ENCODE measurements at regions not wholly inside any gene's neighbourhood (a gene's known extent, or its start where the extent isn't known, plus 50 kb on each side); places are given as distances from the start of the nearest gene placed in this dataset.
A peak's percentile ranks its signal among the peaks of the same experiment; 100 is the strongest.
"Not testable (repeated sequence)": the region's sequence is repeated elsewhere in the genome, so short reads cannot be mapped to it uniquely, and the experiment has no call there.

GRCh38 chr17:20633268-20634059 is 53.9 kb downstream of the CDRT15L2 start:
- ATAC-seq; H3K4me3 ChIP-seq; intact Hi-C loops (cut with DNase I, micrococcal nuclease); H3K36me3 ChIP-seq (ENCODE audit: low read depth); H3K9me3 ChIP-seq; H3K4me1 ChIP-seq (ENCODE audit: low read depth); DNase-seq: not testable (repeated sequence)

GRCh38 chr17:20640147-20640546 is 60.6 kb downstream of the CDRT15L2 start:
- H3K4me1 ChIP-seq (ENCODE audit: low read depth); ATAC-seq; intact Hi-C loops (cut with DNase I, micrococcal nuclease); H3K4me3 ChIP-seq; H3K9me3 ChIP-seq; H3K36me3 ChIP-seq (ENCODE audit: low read depth); DNase-seq: not testable (repeated sequence)

DNA sequence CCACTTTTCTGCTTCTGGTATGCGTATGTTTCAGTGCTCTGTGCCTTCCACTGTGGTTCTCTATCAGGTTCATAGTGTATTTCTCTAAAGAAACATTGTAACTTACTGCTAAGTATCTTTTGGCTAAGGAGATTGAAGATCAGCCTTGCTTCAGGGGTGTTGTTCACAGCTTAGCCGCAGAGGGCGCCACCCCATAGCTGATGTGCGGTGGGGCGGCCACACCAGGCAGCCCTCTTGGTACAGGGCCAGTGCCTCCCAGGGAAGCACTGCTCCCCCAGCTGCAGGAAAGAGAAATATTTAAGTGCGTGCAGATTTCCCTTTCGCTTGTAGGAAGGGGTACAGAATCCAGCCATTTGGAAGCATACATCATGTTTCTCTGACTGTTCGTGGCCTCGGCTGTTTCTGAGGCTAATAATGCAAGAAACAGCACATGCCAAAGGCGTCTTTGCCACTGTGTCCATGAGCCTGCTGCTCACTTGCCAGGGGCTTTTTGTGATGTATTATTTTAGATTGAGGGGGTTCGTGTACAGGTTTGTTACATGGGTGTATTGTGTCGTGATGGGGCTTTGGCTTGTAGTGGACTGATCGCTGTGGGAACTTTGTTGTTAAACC is 67.2 kb downstream of the CDRT15L2 start:
- H3K36me3 ChIP-seq (ENCODE audit: low read depth); H3K9me3 ChIP-seq; H3K4me1 ChIP-seq (ENCODE audit: low read depth); H3K4me3 ChIP-seq; intact Hi-C loops (cut with DNase I, micrococcal nuclease): not testable (repeated sequence)
- peak in 2 of 3 donors; percentile 28 to 47 for DNase-seq
- peak; percentile 96 for ATAC-seq
- TF ChIP-seq, protein P1, sequence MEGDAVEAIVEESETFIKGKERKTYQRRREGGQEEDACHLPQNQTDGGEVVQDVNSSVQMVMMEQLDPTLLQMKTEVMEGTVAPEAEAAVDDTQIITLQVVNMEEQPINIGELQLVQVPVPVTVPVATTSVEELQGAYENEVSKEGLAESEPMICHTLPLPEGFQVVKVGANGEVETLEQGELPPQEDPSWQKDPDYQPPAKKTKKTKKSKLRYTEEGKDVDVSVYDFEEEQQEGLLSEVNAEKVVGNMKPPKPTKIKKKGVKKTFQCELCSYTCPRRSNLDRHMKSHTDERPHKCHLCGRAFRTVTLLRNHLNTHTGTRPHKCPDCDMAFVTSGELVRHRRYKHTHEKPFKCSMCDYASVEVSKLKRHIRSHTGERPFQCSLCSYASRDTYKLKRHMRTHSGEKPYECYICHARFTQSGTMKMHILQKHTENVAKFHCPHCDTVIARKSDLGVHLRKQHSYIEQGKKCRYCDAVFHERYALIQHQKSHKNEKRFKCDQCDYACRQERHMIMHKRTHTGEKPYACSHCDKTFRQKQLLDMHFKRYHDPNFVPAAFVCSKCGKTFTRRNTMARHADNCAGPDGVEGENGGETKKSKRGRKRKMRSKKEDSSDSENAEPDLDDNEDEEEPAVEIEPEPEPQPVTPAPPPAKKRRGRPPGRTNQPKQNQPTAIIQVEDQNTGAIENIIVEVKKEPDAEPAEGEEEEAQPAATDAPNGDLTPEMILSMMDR (IDR thresholded peaks at IDR 0.05), result peak; percentile 11

DNA sequence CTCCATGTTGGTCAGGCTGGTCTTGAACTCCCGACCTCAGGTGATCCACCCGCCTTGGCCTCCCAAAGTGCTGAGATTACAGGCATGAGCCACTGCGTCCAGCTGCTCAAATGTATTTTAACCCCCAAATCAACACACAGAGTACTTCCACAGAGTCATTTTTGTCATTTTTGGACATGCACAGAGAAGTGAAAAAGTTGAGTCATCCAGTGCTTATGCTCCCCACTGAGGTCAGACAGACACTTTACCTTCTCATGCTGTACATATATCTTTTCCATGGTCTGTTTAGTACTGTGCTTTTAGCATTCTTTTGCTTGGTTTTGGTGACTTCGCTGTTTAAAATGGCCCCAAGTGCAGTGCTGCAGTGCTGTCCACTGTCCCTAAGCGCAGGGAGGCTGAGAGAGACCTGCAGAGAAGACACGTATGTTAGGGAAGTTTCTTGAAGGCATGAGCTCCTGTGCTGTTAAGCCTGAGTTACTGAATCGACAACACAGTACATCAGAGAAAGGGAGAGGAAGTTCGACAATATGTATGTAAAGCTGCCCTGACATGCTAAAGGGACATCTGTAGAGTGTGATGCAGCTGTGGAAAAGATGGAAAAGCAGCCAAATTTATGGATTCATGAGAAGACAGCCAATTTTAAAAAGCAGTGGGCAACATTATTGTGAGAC is 69.7 kb downstream of the CDRT15L2 start:
- H3K9me3 ChIP-seq; intact Hi-C loops (cut with DNase I, micrococcal nuclease); DNase-seq; H3K4me3 ChIP-seq; ATAC-seq; H3K36me3 ChIP-seq (ENCODE audit: low read depth); H3K4me1 ChIP-seq (ENCODE audit: low read depth): not testable (repeated sequence)

GRCh38 chr17:20651022-20651421 is 71.5 kb downstream of the CDRT15L2 start:
- H3K9me3 ChIP-seq; H3K36me3 ChIP-seq (ENCODE audit: low read depth); H3K4me3 ChIP-seq; intact Hi-C loops (cut with DNase I, micrococcal nuclease); DNase-seq; ATAC-seq; H3K4me1 ChIP-seq (ENCODE audit: low read depth): not testable (repeated sequence)

- intact Hi-C loops (cut with DNase I, micrococcal nuclease); ATAC-seq; DNase-seq: not testable (repeated sequence)
Observed at GRCh38 chr17:20651736-20652135, 72.2 kb downstream of the CDRT15L2 start.

DNA sequence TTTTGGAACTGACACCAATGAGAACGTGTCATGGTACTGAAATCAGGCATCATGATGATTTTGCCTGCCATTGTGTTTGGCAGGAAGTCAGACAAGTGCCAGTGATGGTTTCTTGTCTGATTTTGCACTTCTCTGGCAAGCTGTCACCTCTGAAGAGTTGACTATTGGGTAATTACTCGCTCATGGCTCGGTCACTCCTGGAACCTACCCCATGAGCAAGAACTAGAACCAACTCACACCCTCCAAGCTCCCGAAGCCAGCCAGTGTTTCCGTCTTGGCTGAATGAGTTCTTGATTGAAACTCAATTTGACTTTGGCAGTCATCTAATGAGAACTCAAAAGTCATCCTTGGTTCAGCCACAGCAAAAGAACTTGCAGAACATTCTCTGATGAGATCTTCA is 73.9 kb downstream of the CDRT15L2 start:
- intact Hi-C loops (cut with DNase I, micrococcal nuclease); H3K4me3 ChIP-seq; H3K9me3 ChIP-seq; H3K4me1 ChIP-seq (ENCODE audit: low read depth); DNase-seq; ATAC-seq; H3K36me3 ChIP-seq (ENCODE audit: low read depth): not testable (repeated sequence)

More at GRCh38 chr17:20651736-20652135, 72.2 kb downstream of the CDRT15L2 start:
- H3K4me1 ChIP-seq (ENCODE audit: low read depth); H3K36me3 ChIP-seq (ENCODE audit: low read depth); H3K9me3 ChIP-seq; H3K4me3 ChIP-seq: not testable (repeated sequence)

DNA sequence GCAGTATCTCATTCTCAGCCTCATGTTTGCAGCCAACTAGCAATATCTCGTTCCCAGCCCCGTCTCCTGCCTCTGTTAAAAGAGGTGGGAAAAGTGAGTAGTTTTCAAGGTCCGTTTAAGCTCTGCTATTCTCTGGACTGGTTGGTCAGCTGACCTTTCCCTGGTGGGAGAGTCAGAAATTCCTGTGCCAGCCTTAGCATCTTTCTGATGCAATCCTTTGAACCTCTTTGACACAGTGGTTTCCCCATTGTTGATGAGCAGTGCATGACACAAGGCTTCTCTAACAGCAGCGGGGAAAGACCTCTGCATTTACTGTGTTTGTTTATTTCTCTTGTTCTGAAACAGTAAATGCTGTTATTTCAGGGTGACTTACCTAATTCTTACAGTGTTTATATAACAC is 74.6 kb downstream of the CDRT15L2 start:
- intact Hi-C loops (cut with DNase I, micrococcal nuclease); ATAC-seq; H3K4me3 ChIP-seq; H3K4me1 ChIP-seq (ENCODE audit: low read depth); H3K36me3 ChIP-seq (ENCODE audit: low read depth); H3K9me3 ChIP-seq; DNase-seq: not testable (repeated sequence)

DNA sequence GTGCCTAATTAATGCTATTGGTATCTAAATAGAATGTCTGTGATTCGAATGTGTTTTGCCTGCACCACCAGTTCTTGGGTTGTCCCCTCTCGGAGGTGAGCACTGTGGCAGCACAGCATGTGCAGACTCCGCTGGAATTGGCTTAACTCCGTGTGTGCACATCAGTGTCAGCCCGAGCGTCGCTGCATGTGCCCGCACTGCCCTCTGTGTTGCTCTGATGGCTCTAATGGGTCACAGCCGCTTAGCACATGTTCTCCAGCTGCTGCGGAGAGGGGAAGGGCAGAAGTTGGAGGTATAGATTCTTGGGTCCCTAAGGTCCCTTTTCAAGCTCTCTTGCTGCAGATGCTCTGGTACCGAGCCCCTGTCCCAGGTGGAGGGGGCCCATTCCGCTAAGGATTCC is 75.1 kb downstream of the CDRT15L2 start:
- DNase-seq; H3K9me3 ChIP-seq; H3K4me1 ChIP-seq (ENCODE audit: low read depth); H3K36me3 ChIP-seq (ENCODE audit: low read depth); ATAC-seq; H3K4me3 ChIP-seq; intact Hi-C loops (cut with DNase I, micrococcal nuclease): not testable (repeated sequence)

- DNase-seq; H3K4me1 ChIP-seq (ENCODE audit: low read depth); intact Hi-C loops (cut with DNase I, micrococcal nuclease); H3K36me3 ChIP-seq (ENCODE audit: low read depth); H3K4me3 ChIP-seq; H3K9me3 ChIP-seq: not testable (repeated sequence)
- peak; percentile 99 for ATAC-seq
Observed at GRCh38 chr17:20665103-20665955, 85.8 kb downstream of the CDRT15L2 start.

DNA sequence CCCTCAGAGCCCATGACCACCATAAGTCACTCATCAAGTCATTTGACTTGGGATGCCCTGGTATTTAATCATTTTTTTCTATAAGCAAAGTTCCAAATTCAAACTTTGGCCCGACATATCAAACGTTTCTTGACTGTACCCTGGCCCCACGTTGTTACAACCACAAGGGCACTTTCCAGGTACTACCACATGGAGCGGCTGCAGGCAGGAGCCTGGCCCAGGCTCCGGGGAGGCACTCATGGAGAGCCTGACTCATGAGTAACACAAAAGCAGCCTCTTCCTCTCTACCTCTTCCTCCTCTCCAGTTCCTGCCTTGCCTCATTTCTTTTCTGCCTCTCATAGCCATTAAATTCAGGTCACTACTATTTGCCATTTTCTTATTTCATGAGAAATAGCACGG is 87.2 kb downstream of the CDRT15L2 start:
- peak in 1 of 3 donors; percentile 4 for DNase-seq
- H3K4me3 ChIP-seq; H3K4me1 ChIP-seq (ENCODE audit: low read depth); intact Hi-C loops (cut with DNase I, micrococcal nuclease); H3K9me3 ChIP-seq; H3K36me3 ChIP-seq (ENCODE audit: low read depth): not testable (repeated sequence)
- peak; percentile 28 for ATAC-seq

DNA sequence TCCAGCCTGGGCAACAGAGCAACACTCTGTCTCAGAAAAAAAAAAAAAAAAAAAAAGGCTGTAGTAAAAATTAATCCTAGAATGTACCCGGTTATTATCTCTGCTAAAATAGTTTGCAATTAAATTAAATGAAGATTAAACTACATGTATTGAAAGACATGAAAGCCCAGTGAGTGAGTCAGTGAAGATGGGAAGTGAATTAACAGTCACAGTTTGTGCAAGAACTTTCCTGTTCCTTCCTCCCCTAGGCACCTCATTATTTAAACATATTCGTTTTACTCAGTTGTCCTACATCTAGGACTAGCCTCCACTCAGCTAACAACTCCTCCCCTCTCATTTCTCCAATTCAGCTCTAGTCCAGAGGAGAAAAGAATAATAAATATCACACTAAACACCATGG is 88.2 kb downstream of the CDRT15L2 start:
- H3K4me3 ChIP-seq; H3K4me1 ChIP-seq (ENCODE audit: low read depth); DNase-seq; H3K9me3 ChIP-seq; H3K36me3 ChIP-seq (ENCODE audit: low read depth); intact Hi-C loops (cut with DNase I, micrococcal nuclease); ATAC-seq: not testable (repeated sequence)
